Fibroblast of peridontal ligament (primary cell): ENCODE measurements at regions not wholly inside any gene's neighbourhood (a gene's known extent, or its start where the extent isn't known, plus 50 kb on each side); places are given as distances from the start of the nearest gene placed in this dataset.
"Not testable (repeated sequence)": the region's sequence is repeated elsewhere in the genome, so short reads cannot be mapped to it uniquely, and the experiment has no call there.

Experiments
- DNase-seq: peaks from one replicate; pipeline ENCODE4 v3.0.0-alpha.2; 2010; ENCODE audit errors: extremely low read depth

DNA sequence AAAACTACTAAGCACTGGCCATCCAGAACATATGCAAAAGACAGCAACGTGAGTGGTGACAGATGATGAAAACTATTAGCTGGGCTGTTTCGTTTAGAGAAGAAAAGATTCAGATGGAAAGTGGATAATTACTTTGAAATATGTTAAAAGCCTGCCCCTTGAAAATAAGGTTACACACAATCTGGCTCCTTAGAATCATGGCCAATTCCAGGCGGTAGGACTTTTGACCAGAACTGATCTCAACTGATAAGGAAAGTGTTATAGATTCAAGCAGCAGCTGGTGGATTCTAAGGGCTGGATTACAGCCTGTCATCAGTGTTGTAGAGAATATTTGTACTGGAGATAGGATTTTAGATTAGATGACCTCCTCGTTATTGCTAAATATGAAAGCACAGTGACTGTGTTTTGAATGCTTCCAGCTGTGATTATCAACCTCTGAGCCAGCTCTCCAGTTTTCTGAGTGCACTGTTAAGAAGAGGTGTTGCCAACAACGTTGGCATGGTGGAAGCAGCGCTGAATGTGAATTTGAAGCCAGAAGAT lies 75.1 kb downstream of the KBTBD2 start:
- DNase-seq, result peak; percentile 4

DNA sequence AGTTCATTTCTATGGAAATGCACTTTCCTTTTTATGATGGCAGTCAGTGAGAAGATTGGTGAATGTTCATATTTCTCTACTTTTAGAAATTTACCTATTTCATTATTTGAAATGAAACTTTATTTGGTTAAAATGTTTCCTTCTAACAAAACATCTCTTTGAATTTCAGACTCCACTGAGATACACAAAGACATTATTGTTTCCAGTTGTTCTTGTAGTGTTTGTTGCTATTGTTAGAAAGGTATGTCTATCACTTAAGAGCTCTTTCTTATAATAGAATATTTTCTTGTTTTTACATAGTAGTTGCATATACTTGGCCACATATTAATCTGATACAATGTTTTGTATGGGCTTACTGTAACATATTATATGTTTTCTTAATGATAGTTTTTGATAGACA lies 76.8 kb downstream of the KBTBD2 start:
- DNase-seq, result not testable (repeated sequence)

DNA sequence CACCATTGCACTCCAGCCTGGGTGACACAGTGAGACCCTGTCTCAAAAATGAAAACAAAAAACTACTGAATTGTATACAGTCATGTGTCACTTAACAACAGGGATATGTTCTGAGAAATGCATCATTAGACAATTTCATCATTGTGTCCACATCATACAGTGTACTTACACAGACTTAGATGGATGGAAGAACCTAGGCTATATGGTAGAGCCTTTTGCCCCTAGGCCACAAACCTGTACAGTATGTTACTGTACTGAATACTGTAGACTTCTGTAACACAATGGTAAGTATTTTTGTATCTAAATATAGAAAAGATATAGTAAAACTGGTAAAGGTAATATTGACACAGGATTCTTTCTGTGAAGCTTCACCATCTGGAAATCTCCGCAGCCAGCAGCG lies 81.7 kb downstream of the KBTBD2 start:
- no peak for DNase-seq

DNA sequence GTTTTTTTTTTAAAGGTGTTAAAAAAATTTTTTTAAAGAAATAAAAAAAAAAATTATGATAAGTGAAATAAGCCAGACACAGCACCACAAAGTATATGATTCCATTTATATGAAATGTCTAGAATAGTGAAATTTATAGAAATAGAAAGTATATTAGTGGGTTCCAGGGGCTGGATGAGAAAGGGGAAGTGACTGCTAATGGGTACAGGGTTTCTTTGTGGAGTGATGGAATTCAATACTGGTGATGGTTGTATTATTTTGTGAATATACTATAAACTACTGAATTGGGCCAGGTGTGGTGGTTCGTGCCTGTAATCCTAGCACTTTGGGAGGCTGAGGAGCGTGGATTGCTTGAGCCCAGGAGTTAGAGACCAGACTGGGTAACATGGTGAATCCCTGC lies 82.2 kb downstream of the KBTBD2 start:
- DNase-seq, result no peak

DNA sequence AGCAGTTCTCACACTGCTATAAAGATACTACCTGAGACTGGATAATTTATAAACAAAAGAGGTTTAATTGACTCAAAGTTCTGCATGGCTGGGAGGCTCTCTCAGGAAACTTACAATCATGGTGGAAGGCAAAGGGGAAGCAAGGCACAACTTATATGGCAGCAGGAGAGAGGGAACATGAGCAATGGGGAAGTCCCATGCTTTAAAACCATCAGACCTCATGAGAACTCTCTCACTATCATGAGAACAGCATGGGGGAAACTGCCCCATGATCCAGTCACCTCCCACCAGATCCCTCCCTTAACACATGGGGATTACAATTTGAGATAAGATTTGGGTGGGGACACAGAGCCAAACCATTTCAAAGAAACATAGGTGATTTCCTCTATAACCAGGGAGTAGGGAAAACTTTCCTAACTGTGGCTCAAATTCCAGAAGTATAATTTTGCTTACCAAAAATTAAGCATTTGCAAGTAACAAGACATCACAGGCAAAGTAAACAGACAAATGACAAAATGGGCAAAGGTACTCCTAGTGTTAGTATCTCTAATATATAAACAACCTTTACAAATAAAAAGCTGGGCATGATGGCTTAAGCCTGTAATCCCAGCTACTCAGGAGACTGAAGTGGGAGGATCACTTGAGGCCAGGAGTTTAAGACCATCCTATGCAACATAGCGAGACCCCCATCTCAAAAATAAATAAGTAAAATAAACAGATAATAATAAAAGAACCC lies 88.0 kb downstream of the KBTBD2 start:
- DNase-seq, result no peak

DNA sequence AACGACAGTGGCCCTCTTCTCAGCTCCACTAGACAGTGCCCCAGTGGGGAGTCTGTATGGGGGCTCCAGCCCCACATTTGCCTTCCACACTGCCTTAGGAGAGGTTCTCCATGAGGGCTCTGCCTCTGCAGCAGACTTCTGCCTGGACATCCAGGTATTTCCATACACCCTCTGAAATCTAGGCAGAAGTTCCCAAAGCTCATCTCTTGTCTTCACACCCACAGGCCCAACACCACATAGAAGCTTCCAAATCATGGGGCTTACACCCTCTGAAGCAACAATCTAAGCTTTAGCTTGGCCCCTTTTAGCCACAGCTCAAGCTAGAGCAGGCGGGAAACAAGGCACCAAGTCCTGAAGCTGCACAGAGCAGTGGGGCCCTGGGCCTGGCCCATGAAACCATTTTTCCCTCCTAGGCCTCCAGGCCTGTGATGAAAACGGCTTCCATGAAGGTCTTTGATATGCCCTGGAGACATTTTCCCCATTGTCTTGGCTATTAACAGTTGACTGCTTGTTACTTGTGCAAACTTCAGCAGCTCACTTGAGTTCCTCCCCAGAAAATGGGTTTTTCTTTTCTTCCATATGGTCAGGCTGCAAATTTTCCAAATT lies 89.2 kb downstream of the KBTBD2 start:
- DNase-seq, result no peak

DNA sequence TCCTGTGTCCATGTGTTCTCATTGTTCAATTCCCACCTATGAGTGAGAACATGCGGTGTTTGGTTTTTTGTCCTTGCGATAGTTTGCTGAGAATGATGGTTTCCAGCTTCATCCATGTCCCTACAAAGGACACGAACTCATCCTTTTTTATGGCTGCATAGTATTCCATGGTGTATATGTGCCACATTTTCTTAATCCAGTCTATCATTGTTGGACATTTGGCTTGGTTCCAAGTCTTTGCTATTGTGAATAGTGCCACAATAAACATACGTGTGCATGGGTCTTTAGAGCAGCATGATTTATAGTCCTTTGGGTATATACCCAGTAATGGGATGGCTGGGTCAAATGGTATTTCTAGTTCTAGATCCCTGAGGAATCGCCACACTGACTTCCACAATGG lies 98.5 kb downstream of the KBTBD2 start:
- not testable (repeated sequence) for DNase-seq

DNA sequence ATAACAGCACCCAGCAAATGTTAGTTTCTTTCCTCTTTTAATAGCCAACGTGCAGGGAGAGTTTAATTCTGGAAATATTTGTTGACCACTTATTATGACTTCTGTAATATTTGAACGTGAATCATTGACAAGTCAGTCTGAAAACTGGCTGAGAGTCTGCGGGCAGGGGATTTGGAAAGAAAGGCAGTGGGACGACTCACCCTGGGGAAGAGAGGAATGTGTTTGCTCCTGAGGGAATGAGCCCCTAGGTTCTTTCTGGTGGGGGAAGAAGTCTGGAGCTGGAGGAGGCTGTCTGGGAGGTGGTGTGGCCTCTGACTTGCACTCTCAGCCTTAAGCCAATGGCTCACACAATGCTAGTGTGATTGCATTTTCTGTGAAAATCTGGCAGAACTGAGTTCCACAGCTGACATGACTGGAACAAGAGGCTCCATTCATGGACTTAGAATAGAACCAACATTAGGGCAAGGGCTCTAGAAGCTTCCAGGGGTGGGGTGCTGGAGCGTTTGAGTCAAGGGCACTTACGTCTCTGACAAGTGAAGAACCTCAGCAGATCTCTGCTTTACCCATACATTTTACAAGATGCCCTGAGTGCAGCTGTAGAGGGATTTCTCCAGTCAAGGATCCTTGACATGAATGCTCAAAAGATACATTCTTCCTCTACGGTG lies 100.7 kb downstream of the KBTBD2 start:
- DNase-seq, result peak; percentile 63

DNA sequence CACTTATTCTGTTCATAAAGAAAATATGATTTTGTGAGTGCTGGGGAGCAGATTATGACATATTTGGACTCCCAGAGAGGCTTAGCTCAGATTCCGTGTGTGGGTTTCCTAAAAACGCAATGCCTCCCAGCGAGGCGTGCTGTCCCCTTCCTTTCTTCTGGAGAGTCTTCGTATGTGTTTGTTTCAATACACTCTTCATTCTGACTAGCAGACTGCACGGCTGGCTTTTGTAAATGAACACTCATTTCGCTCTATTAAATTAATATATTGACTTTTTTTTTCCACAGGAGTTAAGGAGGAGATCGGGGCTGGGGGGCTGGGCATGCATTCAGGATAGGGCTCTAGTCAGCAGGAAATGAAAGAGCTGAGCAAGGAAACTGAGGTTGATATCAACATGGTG lies 102.3 kb downstream of the KBTBD2 start:
- DNase-seq, result not testable (repeated sequence)

DNA sequence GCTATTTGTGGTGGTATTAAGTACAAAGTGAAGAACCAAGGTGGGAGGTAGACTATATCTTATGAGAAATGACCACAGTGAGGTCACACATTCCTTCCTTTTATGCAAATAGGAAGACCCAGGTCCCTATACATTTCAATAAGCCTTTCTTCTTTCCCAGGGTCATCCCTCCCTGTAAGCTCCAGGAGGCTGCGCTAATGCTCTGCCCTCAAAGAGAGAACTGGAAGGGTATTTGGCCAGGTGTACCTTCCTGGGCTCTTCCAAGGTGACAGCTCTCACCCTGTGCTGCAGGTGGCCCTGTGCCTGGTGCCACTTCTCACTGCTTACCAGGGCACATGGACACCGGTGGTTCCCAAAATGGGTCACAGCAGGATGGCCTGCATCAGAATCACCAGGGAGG lies 103.4 kb downstream of the KBTBD2 start:
- DNase-seq, result not testable (repeated sequence)

DNA sequence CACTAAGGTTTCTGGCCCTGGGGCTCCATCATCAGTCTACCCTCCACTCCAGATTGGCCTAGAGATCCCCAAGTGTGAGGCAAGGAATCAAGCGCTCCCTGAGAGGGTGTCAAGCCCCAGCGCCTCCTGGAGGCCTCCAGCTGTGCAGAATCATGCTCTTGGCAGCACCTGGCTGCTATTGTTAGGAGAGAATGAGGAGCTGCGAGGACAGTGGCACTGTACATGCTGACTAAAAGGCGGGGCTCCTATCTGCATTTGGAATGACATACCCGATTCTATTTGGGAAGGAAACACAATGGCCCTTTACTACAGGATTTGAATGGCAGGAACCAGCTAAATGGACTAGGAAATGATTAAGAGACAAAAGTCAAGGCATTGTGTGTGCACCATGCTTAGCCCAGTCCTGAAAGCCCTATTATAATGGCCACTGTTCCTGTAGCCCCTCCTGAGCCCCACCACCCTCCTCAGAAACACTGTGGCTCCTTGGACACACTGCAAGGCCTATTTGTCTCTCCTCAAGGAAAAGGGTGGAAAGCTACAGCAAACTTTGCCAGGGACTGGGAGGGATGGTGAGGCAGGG lies 106.1 kb downstream of the KBTBD2 start:
- not testable (repeated sequence) for DNase-seq

DNA sequence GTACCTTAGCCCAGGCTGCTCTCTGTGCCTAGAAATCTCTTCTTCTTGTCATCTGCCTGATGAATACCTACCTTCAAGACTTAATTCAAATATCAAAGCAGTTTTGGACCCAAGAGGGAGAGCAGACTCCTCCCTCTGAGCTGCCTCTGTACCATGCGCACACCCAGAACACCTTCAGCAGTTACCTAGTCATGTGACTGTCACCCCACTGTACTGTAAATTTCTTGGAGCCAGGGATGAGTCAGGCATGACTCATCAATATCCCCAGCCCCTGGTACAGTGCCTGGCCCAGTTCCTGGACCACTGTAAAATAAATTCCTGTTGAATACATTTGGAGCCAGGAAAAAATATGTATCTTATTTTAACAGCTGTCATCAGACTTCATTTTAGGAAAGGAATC lies 111.7 kb downstream of the KBTBD2 start:
- DNase-seq, result not testable (repeated sequence)

DNA sequence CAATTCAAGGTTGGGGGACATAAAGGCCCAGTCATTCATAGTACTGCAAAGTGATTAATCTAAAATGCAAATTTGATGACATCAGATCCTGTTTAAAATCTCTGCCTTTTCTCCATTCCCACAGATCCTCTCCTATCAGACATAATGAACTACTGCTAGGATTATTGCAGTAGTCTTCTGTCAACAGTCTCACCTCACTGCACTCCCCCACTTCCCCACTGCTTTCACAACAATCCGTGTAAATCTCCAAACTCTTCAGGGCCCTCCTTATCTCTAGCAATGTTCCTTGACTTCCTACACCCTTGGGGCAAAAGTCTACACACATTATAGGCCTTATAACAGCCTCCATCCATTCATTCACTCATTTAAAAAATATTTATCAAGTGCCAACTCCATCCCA lies 112.4 kb downstream of the KBTBD2 start:
- no peak for DNase-seq

DNA sequence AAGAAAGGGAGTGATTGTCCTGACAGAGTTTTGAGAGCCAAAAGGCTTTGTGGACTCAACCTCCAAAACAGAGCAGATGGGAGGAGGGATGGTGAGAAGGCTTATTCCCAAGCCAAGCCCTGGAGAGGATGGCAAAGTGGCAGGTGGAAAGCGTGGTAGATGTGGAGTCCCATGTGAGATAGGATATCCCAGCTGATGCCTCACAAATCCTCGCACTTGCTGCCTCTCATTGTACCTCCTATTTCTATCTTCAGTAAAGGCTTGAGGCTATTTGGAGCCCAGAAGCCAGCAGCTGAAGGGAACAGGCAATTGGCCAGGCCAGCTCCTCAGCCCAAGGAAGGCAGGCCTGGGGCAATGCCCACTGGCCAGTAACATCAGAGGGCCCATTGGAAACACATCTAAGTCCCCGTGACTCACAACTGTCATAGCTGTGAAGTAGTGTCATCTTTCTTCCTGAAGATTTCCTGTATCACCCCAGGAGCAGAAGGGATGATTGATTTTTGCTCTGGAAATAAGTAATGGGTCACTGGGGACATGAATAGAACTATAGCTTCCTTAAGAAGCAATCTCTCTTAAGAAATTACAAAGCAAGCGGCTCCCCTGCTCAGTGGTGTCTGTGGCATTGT lies 114.4 kb downstream of the KBTBD2 start:
- DNase-seq, result peak; percentile 18

DNA sequence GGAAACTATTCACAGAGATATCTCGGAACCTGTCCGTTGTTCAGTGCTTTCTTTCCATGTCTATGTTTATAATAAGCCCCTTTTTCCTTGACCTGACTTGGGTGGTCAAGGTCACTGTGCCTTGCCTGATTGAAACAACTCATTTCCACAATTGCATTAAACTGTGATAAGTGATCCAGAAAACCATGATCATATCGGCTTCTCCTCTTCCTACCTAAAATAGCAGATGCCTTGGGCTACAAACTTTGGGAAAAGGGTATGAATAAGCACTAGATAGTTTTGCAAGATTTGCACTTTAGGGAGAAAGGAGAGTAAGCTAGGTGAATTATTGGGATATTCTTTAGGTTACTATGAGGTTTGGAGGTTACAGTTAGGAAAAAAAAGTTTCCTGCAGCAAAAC lies 115.2 kb downstream of the KBTBD2 start:
- not testable (repeated sequence) for DNase-seq

DNA sequence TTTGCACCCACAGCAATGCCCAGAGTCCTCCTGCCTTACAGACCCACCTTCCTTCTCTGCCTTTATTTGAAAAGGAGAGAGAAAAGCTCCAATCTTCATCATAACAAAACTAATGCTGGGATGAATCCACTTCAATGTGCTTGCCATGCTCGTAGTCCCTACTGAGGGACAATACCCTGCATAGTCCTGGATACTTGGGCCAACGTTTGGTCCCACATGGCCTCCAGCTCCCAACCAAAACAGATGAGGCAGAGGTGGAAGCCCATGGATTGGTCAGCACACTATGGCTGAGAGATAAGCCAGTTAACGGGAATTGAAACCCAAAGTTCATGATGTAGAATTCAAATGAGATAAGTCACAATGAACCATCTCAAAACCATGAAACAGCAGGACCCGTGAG lies 115.8 kb downstream of the KBTBD2 start:
- not testable (repeated sequence) for DNase-seq

DNA sequence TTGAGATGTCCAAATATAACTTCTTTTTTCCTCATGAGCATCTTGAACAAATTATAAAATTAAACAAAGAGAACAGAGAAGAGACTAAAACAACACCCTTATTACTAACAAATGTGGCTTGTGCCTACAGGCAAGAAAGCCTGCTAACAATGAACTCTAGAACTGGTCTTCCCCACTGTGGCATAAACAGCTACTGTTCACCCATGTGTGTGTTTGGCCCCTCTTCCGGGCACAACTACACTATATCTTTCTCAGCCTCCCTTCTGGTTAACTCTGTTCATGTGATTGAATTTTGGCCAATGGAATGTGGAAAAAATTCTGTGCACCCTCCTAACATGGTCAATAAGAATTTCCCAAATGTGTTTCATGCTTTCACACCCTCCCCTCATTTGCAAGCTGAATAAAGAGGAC lies 117.0 kb downstream of the KBTBD2 start:
- peak; percentile 74 for DNase-seq

DNA sequence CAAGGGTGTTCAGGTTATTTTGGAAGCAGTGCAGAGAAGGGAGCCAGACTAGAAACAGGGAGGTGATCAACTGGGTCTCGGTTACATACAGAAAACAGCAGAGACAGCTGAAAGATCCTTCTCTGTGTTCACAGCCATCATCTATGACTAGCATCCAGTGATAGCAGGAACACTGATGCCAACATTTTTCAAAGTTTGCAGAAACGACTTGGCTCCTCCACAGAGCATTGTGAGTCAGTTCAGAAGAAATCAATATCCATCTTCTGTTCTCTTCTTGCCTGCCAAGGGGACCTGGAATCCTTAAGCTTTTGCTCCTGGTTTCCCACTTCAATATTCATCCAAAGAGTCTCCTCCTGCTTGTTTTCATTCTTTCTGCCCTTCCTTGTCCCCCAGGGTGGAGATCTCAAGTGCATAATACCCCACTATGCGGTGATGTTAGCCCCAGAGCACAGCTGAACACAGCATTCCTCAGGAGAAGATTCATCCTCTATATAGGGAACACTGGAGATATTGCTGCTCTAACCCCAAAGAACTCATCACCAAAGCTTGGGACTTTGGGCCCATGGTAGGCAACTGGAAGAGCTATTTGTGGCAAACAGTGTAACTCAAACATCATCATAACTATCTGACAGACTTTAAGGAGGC lies 122.6 kb downstream of the KBTBD2 start:
- peak; percentile 79 for DNase-seq

DNA sequence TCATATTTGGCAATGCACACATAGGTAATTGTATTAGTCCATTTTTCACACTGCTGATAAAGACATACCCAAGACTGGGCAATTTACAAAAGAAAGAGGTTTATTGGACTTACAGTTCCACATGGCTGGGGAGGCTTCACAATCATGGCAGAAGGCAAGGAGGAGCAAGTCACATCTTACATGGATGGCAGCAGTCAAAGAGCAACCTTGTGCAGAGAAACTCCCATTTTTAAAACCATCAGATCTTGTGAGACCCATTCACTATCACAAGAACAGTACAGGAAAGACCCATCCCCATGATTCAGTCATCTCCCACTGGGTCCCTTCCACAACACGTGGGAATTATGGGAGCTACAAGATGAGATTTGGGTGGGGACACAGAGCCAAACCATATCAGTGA lies 123.2 kb downstream of the KBTBD2 start:
- not testable (repeated sequence) for DNase-seq

DNA sequence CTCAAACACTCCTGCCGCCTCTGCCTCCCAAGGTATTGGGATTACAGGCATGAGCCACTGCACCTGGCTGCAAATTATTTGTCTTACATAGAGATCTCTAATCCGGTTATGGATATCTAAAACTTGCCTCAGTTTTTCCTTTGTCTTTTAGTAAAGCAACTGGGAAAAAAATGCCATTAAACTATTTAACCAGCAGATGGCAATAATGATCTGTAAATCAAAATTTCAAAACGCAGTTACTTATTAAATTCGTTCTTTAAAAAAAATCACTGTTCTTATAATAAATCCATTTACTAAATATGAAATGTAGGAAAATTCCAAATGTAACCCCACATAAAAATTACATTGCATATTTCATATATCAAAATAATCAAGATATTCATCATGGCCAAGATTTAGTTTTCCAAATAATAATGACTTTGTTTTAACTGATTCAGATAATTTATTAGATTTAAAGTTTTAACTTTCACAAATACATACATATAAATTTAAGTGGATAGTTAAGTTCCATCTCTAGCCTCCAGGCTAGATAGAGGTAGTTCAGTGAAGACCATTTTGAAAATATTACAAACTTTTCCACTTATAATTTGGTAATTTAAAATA lies 125.8 kb downstream of the KBTBD2 start:
- DNase-seq, result peak; percentile 63

DNA sequence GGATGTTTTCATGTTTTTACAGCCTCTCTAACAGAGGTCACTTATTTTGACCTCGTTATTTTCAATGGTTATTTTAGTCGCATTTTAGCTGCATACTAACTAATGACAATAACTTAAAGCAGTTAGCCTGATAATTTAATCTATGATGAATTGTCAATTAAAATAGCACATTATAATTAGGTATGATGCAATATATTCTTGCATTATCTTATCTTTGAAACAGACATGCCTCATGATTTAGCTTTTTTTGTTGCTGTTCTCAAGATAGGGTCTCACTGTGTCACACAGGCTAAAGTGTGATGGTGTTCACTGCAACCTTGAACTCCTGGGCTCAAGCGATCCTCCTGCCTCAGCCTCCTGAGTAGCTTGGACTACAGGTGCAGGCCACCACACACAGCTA lies 126.4 kb downstream of the KBTBD2 start:
- no peak for DNase-seq
